ENCODE measurements at regions not wholly inside any gene's neighbourhood (a gene's known extent, or its start where the extent isn't known, plus 50 kb on each side); places are given as distances from the start of the nearest gene placed in this dataset.

- CTCF ChIA-PET = no interaction called here
- no peak for FAIRE-seq
- H3K4me2 ChIP-seq (ENCODE audit: insufficient read depth, low read length) = no peak overlapping the region
- intact Hi-C loops (cut with micrococcal nuclease) = no loop called here
- H3K79me2 ChIP-seq (ENCODE audit: control insufficient read depth, insufficient read depth, low read length) = no peaks in the 10 kb centered on the region
- DNase-seq (ENCODE audit: low read depth, low spot score) = no peak
- POLR2A ChIA-PET = no interaction called here
- dilution Hi-C loops (cut with MboI; ENCODE audit: extremely low pct_ligation_motif_present, low sequenced_read_pairs) = no loop called here
- H3K4me1 ChIP-seq (ENCODE audit: control insufficient read depth, extremely low read depth, insufficient read depth, low read length) = no peaks in the 10 kb centered on the region
- no peaks in the 10 kb centered on the region for H3K36me3 ChIP-seq (ENCODE audit: control insufficient read depth in 2 of 2, extremely low read depth in 1 of 2, insufficient read depth in 2 of 2, low read length in 2 of 2)
- no peaks in the 10 kb centered on the region for H4K20me1 ChIP-seq (replicated peaks; ENCODE audit: control insufficient read depth, extremely low read depth, insufficient read depth, low read length)
- H3K27me3 ChIP-seq (ENCODE audit: control insufficient read depth in 2 of 2, insufficient read depth in 2 of 2, low read length in 2 of 2) = no peaks in the 10 kb centered on the region
- H3K9me1 ChIP-seq (replicated peaks; ENCODE audit: control insufficient read depth, extremely low read depth, insufficient read depth, low read length) = no peaks in the 10 kb centered on the region
- H2AFZ ChIP-seq (ENCODE audit: low read depth, low read length) = no peak overlapping the region
- H3K9me3 ChIP-seq (replicated peaks; ENCODE audit: control insufficient read depth, insufficient read depth, low read length) = no peaks in the 10 kb centered on the region
- H3K27ac ChIP-seq (ENCODE audit: insufficient read depth, low read depth, low read length) = no peak overlapping the region
- no peak overlapping the region for H3K4me3 ChIP-seq (replicated peaks in 1 of 3; ENCODE audit: insufficient read depth in 1 of 3, low read depth in 1 of 3, low read length in 3 of 3)
- no peak for TF ChIP-seq FOS (IDR thresholded peaks at IDR 0.05; ENCODE audit: borderline replicate concordance, insufficient read depth, low read length)
- no peak for TF ChIP-seq POLR2AphosphoS5 (IDR thresholded peaks at IDR 0.05; ENCODE audit: insufficient read depth, low read depth, low read length)
- no peak for TF ChIP-seq CTCF (IDR thresholded peaks at IDR 0.05; ENCODE audit: extremely low read depth in 1 of 2, insufficient read depth in 1 of 2, low read depth in 1 of 2, low read length in 2 of 2)
- TF ChIP-seq GATA2 (IDR thresholded peaks at IDR 0.05; ENCODE audit: insufficient read depth, insufficient read length, low read depth, low read length) = no peak
- no peak for TF ChIP-seq JUN (IDR thresholded peaks at IDR 0.05; ENCODE audit: borderline replicate concordance, insufficient read depth, insufficient read length, low read depth)
- TF ChIP-seq EZH2 (IDR thresholded peaks at IDR 0.05; ENCODE audit: borderline replicate concordance, low read depth, low read length, severe bottlenecking) = no peak
- TF ChIP-seq POLR2A (IDR thresholded peaks at IDR 0.05; ENCODE audit: low read depth, low read length) = no peak
- no peak for TF ChIP-seq MAX (IDR thresholded peaks at IDR 0.05; ENCODE audit: insufficient read depth, insufficient read length)
- TF ChIP-seq MYC (IDR thresholded peaks at IDR 0.05; ENCODE audit: low read depth, low read length) = no peak
- no peak overlapping the region for H3K9ac ChIP-seq (replicated peaks; ENCODE audit: extremely low read depth, insufficient read depth, low read length)
- BruUV-seq (replicated peaks) = no TSS peak
Measured at GRCh38 chr18:41338341-41338740, 616.7 kb upstream of the PIK3C3 start.

Data from endothelial cell of umbilical vein (primary cell).